ENCODE measurements at regions not wholly inside any gene's neighbourhood (a gene's known extent, or its start where the extent isn't known, plus 50 kb on each side); places are given as distances from the start of the nearest gene placed in this dataset.

DNA sequence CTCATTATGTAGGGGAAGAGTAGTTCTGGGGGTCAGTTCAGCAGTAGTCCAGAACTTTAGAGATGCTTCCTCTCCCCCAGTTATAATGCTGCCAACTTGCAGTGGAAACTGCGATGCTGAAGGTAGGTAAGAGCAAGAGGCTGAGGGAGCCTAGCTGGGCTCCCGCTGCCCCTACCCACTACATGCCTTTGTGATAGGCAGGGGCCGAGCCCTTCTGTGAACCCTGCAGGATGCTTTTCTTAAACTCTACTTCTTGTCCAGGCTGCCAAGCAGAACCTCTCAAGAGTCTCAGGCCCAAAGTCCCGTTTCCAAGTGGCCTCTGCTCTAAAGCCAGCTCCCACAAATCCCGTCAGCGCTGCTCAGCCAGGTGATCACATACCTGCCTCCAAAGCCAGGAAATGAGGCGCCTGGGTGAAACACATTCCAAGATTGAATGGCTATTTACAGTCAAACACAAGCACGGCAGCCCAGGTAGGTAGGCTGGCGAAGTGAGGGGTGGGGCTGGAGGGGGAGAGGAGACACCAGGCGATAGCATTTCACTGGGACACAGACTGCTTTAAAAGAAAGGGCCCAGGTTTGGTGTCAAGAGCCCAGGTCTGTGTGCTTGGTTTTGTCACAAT lies 150.7 kb downstream of the CD24 start:
- WGBS (ENCODE audit: insufficient coverage, low coverage, missing lambda C conversion rate) = 61% methylated on average over 6 of the region's 10 CpGs
- POLR2A ChIA-PET = interaction anchor here (0.5 kb wide), 1 partner anchor 9 kb away, joined by 3 read pairs; no protein-coding TSS in a partner anchor
- H3K27ac ChIP-seq (ENCODE audit: extremely low read depth, low read depth, low read length) = no peak overlapping the region
- BruUV-seq (replicated peaks) = no TSS peak
- no peaks in the 10 kb centered on the region for H4K20me1 ChIP-seq (replicated peaks; ENCODE audit: control insufficient read depth, insufficient read depth, low read length)
- DNase-seq (ENCODE audit: extremely low read depth in 1 of 4, low spot score in 3 of 4) (no peak), FAIRE-seq (no peak), ATAC-seq (no peak)
- intact Hi-C loops (cut with micrococcal nuclease) (loop anchor here (5.0 kb wide), 1 partner anchor 153 kb away; no protein-coding TSS in a partner anchor), in situ Hi-C loops (cut with MboI) (no loop called here)
- H3K36me3 ChIP-seq (ENCODE audit: control insufficient read depth, insufficient read depth, low read length) = no peaks in the 10 kb centered on the region
- H2AFZ ChIP-seq (ENCODE audit: low read depth, low read length) = 0 out of 2 replicates have a peak overlapping the region, but pooled peaks have one; percentile 15
- peaks cover 19 to 20% of the 10 kb centered on the region in 2 experiments for H3K4me1 ChIP-seq (replicated peaks in 1 of 2; ENCODE audit: control insufficient read depth in 2 of 2, insufficient read depth in 2 of 2, low read length in 2 of 2)
- CTCF ChIA-PET (ENCODE audit: low intra/inter-chr PET ratio) = no interaction called here
- H3K27me3 ChIP-seq (ENCODE audit: control insufficient read depth in 2 of 2, insufficient read depth in 2 of 2, low read length in 2 of 2) = no peaks in the 10 kb centered on the region
- no peak overlapping the region for H3K4me3 ChIP-seq
- H3K9ac ChIP-seq (ENCODE audit: insufficient read depth in 1 of 2, low read depth in 2 of 2, low read length in 2 of 2) = peak overlapping the region in 1 of 2 experiments; percentile 81; a peak in 1 of 4 replicates
- H3K79me2 ChIP-seq (ENCODE audit: control insufficient read depth, insufficient read depth, low read length) = no peaks in the 10 kb centered on the region
- H3K4me2 ChIP-seq (ENCODE audit: insufficient read depth, low read length) = no peak overlapping the region
- no peaks in the 10 kb centered on the region for H3K9me3 ChIP-seq (replicated peaks; ENCODE audit: control insufficient read depth, insufficient read depth, low read depth, low read length)
- TF ChIP-seq, protein P1, sequence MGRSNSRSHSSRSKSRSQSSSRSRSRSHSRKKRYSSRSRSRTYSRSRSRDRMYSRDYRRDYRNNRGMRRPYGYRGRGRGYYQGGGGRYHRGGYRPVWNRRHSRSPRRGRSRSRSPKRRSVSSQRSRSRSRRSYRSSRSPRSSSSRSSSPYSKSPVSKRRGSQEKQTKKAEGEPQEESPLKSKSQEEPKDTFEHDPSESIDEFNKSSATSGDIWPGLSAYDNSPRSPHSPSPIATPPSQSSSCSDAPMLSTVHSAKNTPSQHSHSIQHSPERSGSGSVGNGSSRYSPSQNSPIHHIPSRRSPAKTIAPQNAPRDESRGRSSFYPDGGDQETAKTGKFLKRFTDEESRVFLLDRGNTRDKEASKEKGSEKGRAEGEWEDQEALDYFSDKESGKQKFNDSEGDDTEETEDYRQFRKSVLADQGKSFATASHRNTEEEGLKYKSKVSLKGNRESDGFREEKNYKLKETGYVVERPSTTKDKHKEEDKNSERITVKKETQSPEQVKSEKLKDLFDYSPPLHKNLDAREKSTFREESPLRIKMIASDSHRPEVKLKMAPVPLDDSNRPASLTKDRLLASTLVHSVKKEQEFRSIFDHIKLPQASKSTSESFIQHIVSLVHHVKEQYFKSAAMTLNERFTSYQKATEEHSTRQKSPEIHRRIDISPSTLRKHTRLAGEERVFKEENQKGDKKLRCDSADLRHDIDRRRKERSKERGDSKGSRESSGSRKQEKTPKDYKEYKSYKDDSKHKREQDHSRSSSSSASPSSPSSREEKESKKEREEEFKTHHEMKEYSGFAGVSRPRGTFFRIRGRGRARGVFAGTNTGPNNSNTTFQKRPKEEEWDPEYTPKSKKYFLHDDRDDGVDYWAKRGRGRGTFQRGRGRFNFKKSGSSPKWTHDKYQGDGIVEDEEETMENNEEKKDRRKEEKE (IDR thresholded peaks at IDR 0.05; ENCODE audit: borderline replicate concordance in 1 of 2, control insufficient read depth in 1 of 2, low read depth in 2 of 2, low read length in 1 of 2) = no peak
- TF ChIP-seq ZNF197 (CRISPR knock-in tag; IDR thresholded peaks at IDR 0.05; ENCODE audit: low read depth) = no peak
- no peak for TF ChIP-seq ZNF134 (CRISPR knock-in tag; conservative IDR thresholded peaks at IDR 0.05)
- no peak for TF ChIP-seq ZNF140 (CRISPR knock-in tag; IDR thresholded peaks at IDR 0.05)
- TF ChIP-seq NCOA1 (IDR thresholded peaks at IDR 0.05; ENCODE audit: low read depth) = no peak
- no peak for TF ChIP-seq ZNF785 (CRISPR knock-in tag; IDR thresholded peaks at IDR 0.05)
- TF ChIP-seq, protein P2, sequence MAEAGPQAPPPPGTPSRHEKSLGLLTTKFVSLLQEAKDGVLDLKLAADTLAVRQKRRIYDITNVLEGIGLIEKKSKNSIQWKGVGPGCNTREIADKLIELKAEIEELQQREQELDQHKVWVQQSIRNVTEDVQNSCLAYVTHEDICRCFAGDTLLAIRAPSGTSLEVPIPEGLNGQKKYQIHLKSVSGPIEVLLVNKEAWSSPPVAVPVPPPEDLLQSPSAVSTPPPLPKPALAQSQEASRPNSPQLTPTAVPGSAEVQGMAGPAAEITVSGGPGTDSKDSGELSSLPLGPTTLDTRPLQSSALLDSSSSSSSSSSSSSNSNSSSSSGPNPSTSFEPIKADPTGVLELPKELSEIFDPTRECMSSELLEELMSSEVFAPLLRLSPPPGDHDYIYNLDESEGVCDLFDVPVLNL (CRISPR knock-in tag; IDR thresholded peaks at IDR 0.05; ENCODE audit: low read depth) = no peak
- no peak for TF ChIP-seq ZNF695 (CRISPR knock-in tag; IDR thresholded peaks at IDR 0.05)
- no peak for TF ChIP-seq ZNF133 (CRISPR knock-in tag; IDR thresholded peaks at IDR 0.05)
- no peak for TF ChIP-seq SNIP1 (IDR thresholded peaks at IDR 0.05; ENCODE audit: low read depth)
- no peak for TF ChIP-seq ZNF699 (CRISPR knock-in tag; IDR thresholded peaks at IDR 0.05; ENCODE audit: insufficient replicate concordance)
- TF ChIP-seq ZNF77 (CRISPR knock-in tag; IDR thresholded peaks at IDR 0.05) = no peak
- TF ChIP-seq ZFP1 (CRISPR knock-in tag; IDR thresholded peaks at IDR 0.05) = no peak
- no peaks in the 10 kb centered on the region for H3K9me1 ChIP-seq (ENCODE audit: control insufficient read depth, insufficient read depth, low read length)

Measured in K562 (cell line).